Loucy (cell line): ENCODE measurements at regions not wholly inside any gene's neighbourhood (a gene's known extent, or its start where the extent isn't known, plus 50 kb on each side); places are given as distances from the start of the nearest gene placed in this dataset.

Experiments used
- H2AFZ ChIP-seq: fragments of 200-600 bp; sonication (generic); 2 replicates; pipeline ENCODE4 v1.6.0; 2016; ENCODE audit warnings: antibody characterized with exemption, mild to moderate bottlenecking, low read length, moderate library complexity
- H3F3A ChIP-seq: fragments of 200-600 bp; 2 replicates; pipeline ENCODE4 v1.6.0; 2016; ENCODE audit warnings: antibody characterized with exemption, low read depth, mild to moderate bottlenecking
- H3K27me3 ChIP-seq: fragments of 200-600 bp; sonication (generic); 2 replicates; pipeline ENCODE4 v1.6.1; 2014; ENCODE audit warnings: low read length, mild to moderate bottlenecking; ENCODE audit not compliant: insufficient read depth, poor library complexity, severe bottlenecking
- H3K36me3 ChIP-seq: fragments of 200-600 bp; sonication (generic); 2 replicates; pipeline ENCODE4 v1.6.1; 2016; ENCODE audit warnings: low read length; ENCODE audit not compliant: insufficient read depth
- H3K4me1 ChIP-seq: fragments of 200-600 bp; sonication (generic); 2 replicates; pipeline ENCODE4 v1.5.1; 2014; ENCODE audit warnings: low read length, mild to moderate bottlenecking; ENCODE audit not compliant: insufficient read depth, poor library complexity, severe bottlenecking
- H3K4me2 ChIP-seq: fragments of 200-600 bp; sonication (generic); 2 replicates; pipeline ENCODE4 v1.6.0; 2014; ENCODE audit warnings: antibody characterized with exemption, low read length, low read depth, mild to moderate bottlenecking; ENCODE audit not compliant: poor library complexity, severe bottlenecking
- H3K4me3 ChIP-seq: fragments of 200-600 bp; sonication (generic); 2 replicates; pipeline ENCODE4 v1.5.1; 2014; ENCODE audit warnings: low read length, mild to moderate bottlenecking, mixed read lengths; ENCODE audit not compliant: poor library complexity, severe bottlenecking
- H3K79me2 ChIP-seq: fragments of 200-600 bp; sonication (generic); 2 replicates; pipeline ENCODE4 v1.6.1; 2014; ENCODE audit warnings: low read length; ENCODE audit not compliant: insufficient read depth
- H3K9ac ChIP-seq: fragments of 200-600 bp; sonication (generic); 2 replicates; pipeline ENCODE4 v1.6.0; 2014; ENCODE audit warnings: mild to moderate bottlenecking, low read depth, low read length, moderate library complexity; ENCODE audit not compliant: poor library complexity, severe bottlenecking
- H3K9me2 ChIP-seq: fragments of 200-600 bp; sonication (generic); replicated peaks from 2 replicates; pipeline ENCODE4 v1.6.1; 2016; ENCODE audit warnings: low read depth, low read length, mixed read lengths
- H3K9me3 ChIP-seq: fragments of 200-600 bp; sonication (generic); 2 replicates; pipeline ENCODE4 v1.6.1; 2014; ENCODE audit warnings: mild to moderate bottlenecking, antibody characterized with exemption, low read length, low read depth; ENCODE audit not compliant: insufficient read depth
- H4K20me1 ChIP-seq: fragments of 200-600 bp; sonication (generic); 2 replicates; pipeline ENCODE4 v1.6.0; 2014; ENCODE audit warnings: antibody characterized with exemption, low read length, mild to moderate bottlenecking; ENCODE audit not compliant: insufficient read depth, poor library complexity, severe bottlenecking
- CTCF ChIP-seq: fragments of 200-600 bp; sonication (generic); conservative IDR thresholded peaks from 2 replicates; pipeline ENCODE4 v1.5.1; 2014; ENCODE audit warnings: mild to moderate bottlenecking, antibody characterized with exemption, low read length
- EZH2phosphoT487 ChIP-seq: fragments of 200-600 bp; IDR thresholded peaks from 2 replicates; pipeline ENCODE4 v1.6.1; 2018; ENCODE audit warnings: antibody characterized with exemption, mild to moderate bottlenecking, moderate library complexity, borderline replicate concordance

DNA sequence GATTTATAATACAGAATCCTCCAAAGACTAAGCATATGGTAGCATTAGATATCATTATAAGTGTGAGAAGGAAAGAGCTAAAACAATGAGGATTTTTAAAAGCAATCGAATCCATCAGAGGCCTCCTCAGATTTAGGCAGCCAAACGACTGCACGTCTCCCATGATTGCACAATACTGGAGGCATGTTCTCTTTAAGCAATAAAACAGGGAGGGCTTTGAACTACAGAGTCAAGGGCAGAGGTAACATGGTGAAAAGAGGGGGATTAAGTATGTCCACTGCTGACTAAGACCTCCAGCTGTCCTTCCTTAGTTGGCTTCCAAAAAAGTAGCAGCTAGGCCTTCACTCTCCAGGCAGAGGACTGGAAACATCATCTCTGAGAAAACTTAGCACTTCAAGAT, 298.7 kb upstream of the RGMB start:
- no peak overlapping the region for H3K9ac ChIP-seq
- TF ChIP-seq EZH2phosphoT487, result no peak
- no peak for TF ChIP-seq CTCF
- H3K4me2 ChIP-seq, result no peak overlapping the region
- no peaks in the 10 kb centered on the region for H3K9me2 ChIP-seq
- no peaks in the 10 kb centered on the region for H3K79me2 ChIP-seq
- H3K27me3 ChIP-seq, result no peaks in the 10 kb centered on the region
- H3K4me1 ChIP-seq, result no peaks in the 10 kb centered on the region
- H3K36me3 ChIP-seq, result no peaks in the 10 kb centered on the region
- H3K9me3 ChIP-seq, result no peaks in the 10 kb centered on the region
- no peak overlapping the region for H2AFZ ChIP-seq
- no peaks in the 10 kb centered on the region for H4K20me1 ChIP-seq
- no peaks in the 10 kb centered on the region for H3F3A ChIP-seq
- H3K4me3 ChIP-seq, result no peak overlapping the region

GRCh38 chr5:98482321-98483300, 290.9 kb upstream of the RGMB start:
- no peak overlapping the region for H3K9ac ChIP-seq
- no peaks in the 10 kb centered on the region for H3K27me3 ChIP-seq
- no peaks in the 10 kb centered on the region for H3K36me3 ChIP-seq
- H3K9me2 ChIP-seq, result no peaks in the 10 kb centered on the region
- no peaks in the 10 kb centered on the region for H3F3A ChIP-seq
- H3K9me3 ChIP-seq, result no peaks in the 10 kb centered on the region
- no peak overlapping the region for H3K4me3 ChIP-seq
- no peaks in the 10 kb centered on the region for H3K4me1 ChIP-seq
- TF ChIP-seq EZH2phosphoT487 (no peak), CTCF (no peak)
- no peak overlapping the region for H3K4me2 ChIP-seq
- H2AFZ ChIP-seq, result no peak overlapping the region
- no peaks in the 10 kb centered on the region for H4K20me1 ChIP-seq
- no peaks in the 10 kb centered on the region for H3K79me2 ChIP-seq

- H3K4me1 ChIP-seq, result no peaks in the 10 kb centered on the region
Measured at GRCh38 chr5:98483301-98483685, 290.2 kb upstream of the RGMB start.

More at GRCh38 chr5:98483301-98483685, 290.2 kb upstream of the RGMB start:
- no peaks in the 10 kb centered on the region for H3F3A ChIP-seq
- H3K9me2 ChIP-seq, result no peaks in the 10 kb centered on the region
- H3K9me3 ChIP-seq, result no peaks in the 10 kb centered on the region
- no peak overlapping the region for H2AFZ ChIP-seq
- H3K79me2 ChIP-seq, result no peaks in the 10 kb centered on the region
- H3K9ac ChIP-seq, result no peak overlapping the region
- no peaks in the 10 kb centered on the region for H3K36me3 ChIP-seq
- no peak for TF ChIP-seq CTCF
- TF ChIP-seq EZH2phosphoT487, result no peak
- H3K4me3 ChIP-seq, result no peak overlapping the region
- H4K20me1 ChIP-seq, result no peaks in the 10 kb centered on the region
- no peaks in the 10 kb centered on the region for H3K27me3 ChIP-seq
- H3K4me2 ChIP-seq, result no peak overlapping the region
